ENCODE measurements at regions not wholly inside any gene's neighbourhood (a gene's known extent, or its start where the extent isn't known, plus 50 kb on each side); places are given as distances from the start of the nearest gene placed in this dataset.
A peak's percentile ranks its signal among the peaks of the same experiment; 100 is the strongest.
"Not testable (repeated sequence)": the region's sequence is repeated elsewhere in the genome, so short reads cannot be mapped to it uniquely, and the experiment has no call there.

- no peak for TF ChIP-seq CTCF (conservative IDR thresholded peaks at IDR 0.05)
- H3K27ac ChIP-seq = no peak overlapping the region
These were observed 160.9 kb upstream of the CCNG1 start for GRCh38 chr5:163276466-163276865.

GRCh38 chr5:163280897-163281296 lies 156.5 kb upstream of the CCNG1 start:
- H3K27ac ChIP-seq = not testable (repeated sequence)

- H3K27ac ChIP-seq = no peak overlapping the region
- TF ChIP-seq CTCF (conservative IDR thresholded peaks at IDR 0.05) = no peak
These were observed 155.9 kb upstream of the CCNG1 start for GRCh38 chr5:163281512-163281911.

- no peak overlapping the region for H3K27ac ChIP-seq
- TF ChIP-seq CTCF (conservative IDR thresholded peaks at IDR 0.05) = no peak
These were observed 143.6 kb upstream of the CCNG1 start for GRCh38 chr5:163293836-163294235.

GRCh38 chr5:163303718-163304117 lies 133.7 kb upstream of the CCNG1 start:
- no peak for TF ChIP-seq CTCF (conservative IDR thresholded peaks at IDR 0.05)
- no peak overlapping the region for H3K27ac ChIP-seq

- H3K27ac ChIP-seq = no peak overlapping the region
- no peak for TF ChIP-seq CTCF (conservative IDR thresholded peaks at IDR 0.05)
These were observed 131.7 kb upstream of the CCNG1 start for GRCh38 chr5:163305655-163306054.

GRCh38 chr5:163306421-163306820 lies 131.0 kb upstream of the CCNG1 start:
- TF ChIP-seq CTCF (conservative IDR thresholded peaks at IDR 0.05) = peak; percentile 54; the same call in 1 of the 2 replicates
- no peak overlapping the region for H3K27ac ChIP-seq

GRCh38 chr5:163309914-163310313 lies 127.5 kb upstream of the CCNG1 start:
- no peak overlapping the region for H3K27ac ChIP-seq
- TF ChIP-seq CTCF (conservative IDR thresholded peaks at IDR 0.05) = no peak

Data from VCaP (cell line).